H1 (cell line): ENCODE measurements at regions not wholly inside any gene's neighbourhood (a gene's known extent, or its start where the extent isn't known, plus 50 kb on each side); places are given as distances from the start of the nearest gene placed in this dataset.

Experiments
- CTCF ChIA-PET: fragments of 300-600 bp; sonication (Branson Sonifier 250); formaldehyde crosslinking; loops from one replicate; lab custom pipeline; 2021; ENCODE audit not compliant: partially characterized antibody; lab: Charles Lee
- POLR2A ChIA-PET: fragments of 300-600 bp; sonication (Branson Sonifier 250); formaldehyde crosslinking; loops from one replicate; lab custom pipeline; 2021; ENCODE audit warnings: inconsistent platforms; ENCODE audit not compliant: partially characterized antibody; lab: Charles Lee
- DNase-seq, 2 experiments: peaks; one replicate each; pipeline versions ENCODE4 v3.0.0 to v3.0.0-alpha.2; 2010 to 2022; ENCODE audit warnings: low spot score in 2 of 2, low read depth in 1 of 2, mixed read lengths in 1 of 2
- FAIRE-seq: peaks from 2 replicates; lab custom pipeline; 2011; peaks lifted over from hg19 to GRCh38; lab: Jason Lieb, UNC
- H2AFZ ChIP-seq: 2 replicates; pipeline ENCODE4 v1.8.1; 2012; ENCODE audit warnings: low read length, inconsistent platforms
- H2AK5ac ChIP-seq: 2 replicates; pipeline ENCODE4 v1.6.1; 2013; ENCODE audit warnings: low read depth, low read length
- H2BK120ac ChIP-seq: replicated peaks from 2 replicates; pipeline ENCODE3; 2013; ENCODE audit warnings: low read depth, low read length, inconsistent platforms
- H2BK12ac ChIP-seq: 2 replicates; pipeline ENCODE4 v1.6.1; 2013; ENCODE audit warnings: low read depth, low read length
- H2BK15ac ChIP-seq: 2 replicates; pipeline ENCODE4 v1.6.1; 2013; ENCODE audit warnings: low read length
- H2BK20ac ChIP-seq: 2 replicates; pipeline ENCODE4 v1.6.1; 2013; ENCODE audit warnings: low read length
- H2BK5ac ChIP-seq: 2 replicates; pipeline ENCODE4 v1.6.1; 2013; ENCODE audit warnings: low read depth, low read length
- H3K14ac ChIP-seq: 2 replicates; pipeline ENCODE4 v1.6.1; 2013; ENCODE audit warnings: inconsistent platforms; ENCODE audit not compliant: insufficient read length
- H3K18ac ChIP-seq: 2 replicates; pipeline ENCODE4 v1.6.1; 2013; ENCODE audit warnings: low read length; ENCODE audit errors: extremely low read depth
- H3K23ac ChIP-seq: 2 replicates; pipeline ENCODE4 v1.6.1; 2013; ENCODE audit warnings: inconsistent platforms; ENCODE audit not compliant: insufficient read length
- H3K23me2 ChIP-seq: 2 replicates; pipeline ENCODE4 v1.6.1; 2013; ENCODE audit warnings: low read depth, low read length
- H3K27ac ChIP-seq: 2 replicates; pipeline ENCODE4 v1.6.1; 2011; ENCODE audit warnings: low read depth, low read length, inconsistent platforms
- H3K27me3 ChIP-seq, 4 experiments: replicated peaks in 1 of 4; 1 replicate in 1 of 4; 2 replicates in 3 of 4; pipeline versions ENCODE4 v1.6.1 to v1.8.1; 2011 to 2013; ENCODE audit warnings: low read length in 3 of 4, mild to moderate bottlenecking in 3 of 4, inconsistent platforms in 2 of 4, mixed read lengths in 2 of 4, moderate library complexity in 1 of 4; ENCODE audit not compliant: control insufficient read depth in 3 of 4, insufficient read depth in 3 of 4; ENCODE audit errors: extremely low read depth in 1 of 4
- H3K36me3 ChIP-seq, 4 experiments: 2 replicates each; pipeline versions ENCODE4 v1.6.1 to v1.8.1; 2011 to 2013; ENCODE audit warnings: mild to moderate bottlenecking in 4 of 4, low read length in 3 of 4, moderate library complexity in 2 of 4, control low read depth in 1 of 4, inconsistent platforms in 1 of 4; ENCODE audit not compliant: insufficient read depth in 4 of 4, control insufficient read depth in 2 of 4
- H3K4ac ChIP-seq: replicated peaks from 2 replicates; pipeline ENCODE3; 2013; ENCODE audit warnings: low read length, low read depth, mixed read lengths, inconsistent platforms; ENCODE audit not compliant: insufficient read length
- H3K4me1 ChIP-seq, 4 experiments: replicated peaks in 1 of 4; 1 replicate in 1 of 4; 2 replicates in 3 of 4; pipeline versions ENCODE4 v1.6.1 to v1.8.1; 2011 to 2013; ENCODE audit warnings: low read length in 3 of 4, inconsistent platforms in 2 of 4, mixed read lengths in 1 of 4; ENCODE audit not compliant: insufficient read depth in 4 of 4, control insufficient read depth in 3 of 4
- H3K4me2 ChIP-seq, 2 experiments: 2 replicates each; pipeline versions ENCODE4 v1.6.1 to v1.8.1; 2011 to 2013; ENCODE audit warnings: low read depth in 2 of 2, low read length in 2 of 2, control low read depth in 1 of 2, inconsistent platforms in 1 of 2, mild to moderate bottlenecking in 1 of 2; ENCODE audit not compliant: insufficient read depth in 1 of 2
- H3K4me3 ChIP-seq, 4 experiments: fragments of 200-600, 300-600 bp in 1 of 4; sonication (generic), shearing (Covaris generic), sonication (Bioruptor Twin) in 1 of 4; 2 replicates each; pipeline versions ENCODE4 v1.5.1 to v1.8.1; 2011 to 2016; ENCODE audit warnings: low read length in 4 of 4, low read depth in 3 of 4, control low read depth in 2 of 4, inconsistent platforms in 2 of 4, mild to moderate bottlenecking in 2 of 4, mixed read lengths in 1 of 4, moderate library complexity in 1 of 4; ENCODE audit not compliant: insufficient read depth in 2 of 4; ENCODE audit errors: extremely low read depth in 1 of 4
- H3K56ac ChIP-seq: replicated peaks from 2 replicates; pipeline ENCODE3; 2013; ENCODE audit warnings: low read depth, mild to moderate bottlenecking, mixed read lengths, low read length, inconsistent platforms; ENCODE audit not compliant: insufficient read length
- H3K79me1 ChIP-seq: 2 replicates; pipeline ENCODE4 v1.6.1; 2013; ENCODE audit warnings: low read depth, low read length, control low read depth
- H3K79me2 ChIP-seq, 2 experiments: 2 replicates each; pipeline versions ENCODE4 v1.6.1 to v1.8.1; 2012 to 2013; ENCODE audit warnings: low read length in 2 of 2, mild to moderate bottlenecking in 2 of 2, inconsistent platforms in 1 of 2; ENCODE audit not compliant: insufficient read depth in 2 of 2, control insufficient read depth in 1 of 2
- H3K9ac ChIP-seq, 4 experiments: replicated peaks in 1 of 4; 1 replicate in 1 of 4; 2 replicates in 3 of 4; pipeline versions ENCODE4 v1.6.1 to v1.8.1; 2011 to 2013; ENCODE audit warnings: low read depth in 3 of 4, low read length in 3 of 4, control low read depth in 2 of 4, mild to moderate bottlenecking in 2 of 4, moderate library complexity in 2 of 4, inconsistent platforms in 1 of 4; ENCODE audit errors: extremely low read depth in 1 of 4
- H3K9me3 ChIP-seq, 2 experiments: 2 replicates each; pipeline versions ENCODE4 v1.6.1 to v1.8.1; 2012 to 2013; ENCODE audit warnings: mild to moderate bottlenecking in 2 of 2, moderate library complexity in 2 of 2, control low read depth in 1 of 2, inconsistent platforms in 1 of 2, low read depth in 1 of 2, low read length in 1 of 2, mixed read lengths in 1 of 2; ENCODE audit not compliant: insufficient read depth in 2 of 2
- H4K20me1 ChIP-seq, 2 experiments: replicated peaks in 1 of 2; 2 replicates each; pipeline versions ENCODE3 to v1.8.1; 2011 to 2013; ENCODE audit warnings: inconsistent platforms in 2 of 2, low read length in 2 of 2, mild to moderate bottlenecking in 1 of 2; ENCODE audit not compliant: insufficient read depth in 2 of 2, control insufficient read depth in 1 of 2
- H4K5ac ChIP-seq: 2 replicates; pipeline ENCODE4 v1.6.1; 2013; ENCODE audit warnings: low read length, low read depth, mixed read lengths, inconsistent platforms; ENCODE audit not compliant: insufficient read length
- H4K8ac ChIP-seq: 2 replicates; pipeline ENCODE4 v1.8.0; 2013; ENCODE audit warnings: mild to moderate bottlenecking, moderate library complexity, low read length, inconsistent platforms; ENCODE audit not compliant: insufficient read depth; ENCODE audit errors: extremely low read depth
- H4K91ac ChIP-seq: replicated peaks from 2 replicates; pipeline ENCODE3; 2013; ENCODE audit warnings: low read length, mixed read lengths, inconsistent platforms; ENCODE audit not compliant: insufficient read length
- JUND ChIP-seq: IDR thresholded peaks from 2 replicates; pipeline ENCODE4 v1.6.1; 2011; ENCODE audit warnings: mild to moderate bottlenecking, improper control_type of control experiment, low read length
- MAX ChIP-seq: IDR thresholded peaks from 2 replicates; pipeline ENCODE4 v1.6.1; 2012; ENCODE audit warnings: inconsistent platforms
- SIRT6 ChIP-seq: IDR thresholded peaks from one replicate; pipeline ENCODE4 v1.7.1; 2012; ENCODE audit warnings: low read length, inconsistent platforms
- TCF12 ChIP-seq: IDR thresholded peaks from 2 replicates; pipeline ENCODE4 v1.6.1; 2011; ENCODE audit warnings: low read depth, mild to moderate bottlenecking, low read length
- WGBS, 2 experiments: shearing (Covaris generic) in 1 of 2; methylation state at CpG; one replicate each; pipeline versions ENCODE4 v1.1.6 to v1.1.7; 2013 to 2015; ENCODE audit warnings: low lambda C conversion rate in 2 of 2, mixed read lengths in 2 of 2, inconsistent platforms in 1 of 2, low coverage in 1 of 2, missing lambda C conversion rate in 1 of 2; ENCODE audit not compliant: insufficient replicate concordance in 2 of 2, insufficient coverage in 1 of 2, insufficient read length in 1 of 2; ENCODE audit errors: extremely low coverage in 1 of 2, missing lambda C conversion rate in 1 of 2; 5-methylcytosine and 5-hydroxymethylcytosine counted together

- H4K5ac ChIP-seq, result no peak overlapping the region
- H3K4ac ChIP-seq, result no peak overlapping the region
- no peaks in the 10 kb centered on the region for H4K20me1 ChIP-seq
- no peak overlapping the region for H2BK120ac ChIP-seq
- H2BK20ac ChIP-seq, result no peak overlapping the region
- H3K27ac ChIP-seq, result no peak overlapping the region
- no peak overlapping the region for H2BK5ac ChIP-seq
- H4K8ac ChIP-seq, result no peak overlapping the region
- DNase-seq, result no peak
- no peak for FAIRE-seq
- no peaks in the 10 kb centered on the region for H3K4me1 ChIP-seq
- WGBS, 2 experiments, result 93% methylated on average over 2 of the region's 2 CpGs; no CpG with 5 or more reads in 1 of the 2 experiments
- no peak overlapping the region for H3K18ac ChIP-seq
- ChIA-PET POLR2A (no interaction called here), CTCF (no interaction called here)
- no peak overlapping the region for H2BK12ac ChIP-seq
- no peaks in the 10 kb centered on the region for H3K23me2 ChIP-seq
- no peak overlapping the region for H3K56ac ChIP-seq
- H3K27me3 ChIP-seq, result no peaks in the 10 kb centered on the region
- no peaks in the 10 kb centered on the region for H3K79me2 ChIP-seq
- H4K91ac ChIP-seq, result no peak overlapping the region
- no peaks in the 10 kb centered on the region for H3K79me1 ChIP-seq
- peaks cover 7 to 18% of the 10 kb centered on the region in 2 experiments; a peak in 2 of 4 replicates for H3K9me3 ChIP-seq
- no peak overlapping the region for H3K4me2 ChIP-seq
- no peak overlapping the region for H3K23ac ChIP-seq
- no peak overlapping the region for H2BK15ac ChIP-seq
- no peak overlapping the region for H2AK5ac ChIP-seq
- H3K9ac ChIP-seq, result no peak overlapping the region
- no peak overlapping the region for H3K4me3 ChIP-seq
- H3K14ac ChIP-seq, result no peak overlapping the region
- 0 out of 8 replicates have a peak, but pooled peaks cover 0 to 2% (median 0%) of the 10 kb centered on the region in 4 experiments for H3K36me3 ChIP-seq
- H2AFZ ChIP-seq, result no peak overlapping the region
- TF ChIP-seq SIRT6, result no peak
- TF ChIP-seq JUND, result no peak
- no peak for TF ChIP-seq MAX
- TF ChIP-seq TCF12, result no peak
Observed at GRCh38 chr13:64740493-64740892, 2489.6 kb downstream of the PCDH9 start.
